ENCODE measurements at regions not wholly inside any gene's neighbourhood (a gene's known extent, or its start where the extent isn't known, plus 50 kb on each side); places are given as distances from the start of the nearest gene placed in this dataset.

- Mint-ChIP-seq H3K36me3 (ENCODE audit: low read depth) (no peaks in the 10 kb centered on the region), H3K9me3 (peaks cover 3% of the 10 kb centered on the region), H3K27me3 (no peaks in the 10 kb centered on the region), H3K4me3 (no peak overlapping the region), H3K27ac (no peak overlapping the region), H3K4me1 (no peaks in the 10 kb centered on the region)
- no peak for ATAC-seq (replicated peaks)
Measured at GRCh38 chr9:16314476-16314875, 556.0 kb downstream of the BNC2 start.

GRCh38 chr9:16315720-16316119 is 554.8 kb downstream of the BNC2 start:
- H3K27ac Mint-ChIP-seq: no peak overlapping the region
- no peaks in the 10 kb centered on the region for H3K27me3 Mint-ChIP-seq
- no peaks in the 10 kb centered on the region for H3K36me3 Mint-ChIP-seq (ENCODE audit: low read depth)
- H3K9me3 Mint-ChIP-seq: peaks cover 3% of the 10 kb centered on the region
- ATAC-seq (replicated peaks): no peak
- H3K4me3 Mint-ChIP-seq: no peak overlapping the region
- no peaks in the 10 kb centered on the region for H3K4me1 Mint-ChIP-seq

- Mint-ChIP-seq H3K4me3 (no peak overlapping the region), H3K9me3 (peaks cover 3% of the 10 kb centered on the region), H3K36me3 (ENCODE audit: low read depth) (no peaks in the 10 kb centered on the region), H3K27me3 (no peaks in the 10 kb centered on the region), H3K4me1 (no peaks in the 10 kb centered on the region), H3K27ac (no peak overlapping the region)
- no peak for ATAC-seq (replicated peaks)
Measured at GRCh38 chr9:16316456-16316855, 554.0 kb downstream of the BNC2 start.

- no peaks in the 10 kb centered on the region for H3K27me3 Mint-ChIP-seq
- no peak overlapping the region for H3K4me3 Mint-ChIP-seq
- no peaks in the 10 kb centered on the region for H3K36me3 Mint-ChIP-seq (ENCODE audit: low read depth)
- no peak for ATAC-seq (replicated peaks)
- H3K9me3 Mint-ChIP-seq: no peaks in the 10 kb centered on the region
- no peak overlapping the region for H3K27ac Mint-ChIP-seq
- no peaks in the 10 kb centered on the region for H3K4me1 Mint-ChIP-seq
Measured at GRCh38 chr9:16316911-16317817, 553.3 kb downstream of the BNC2 start.

- no peak for ATAC-seq (replicated peaks)
- no peaks in the 10 kb centered on the region for H3K27me3 Mint-ChIP-seq
- no peak overlapping the region for H3K27ac Mint-ChIP-seq
- H3K4me3 Mint-ChIP-seq: no peak overlapping the region
- no peaks in the 10 kb centered on the region for H3K4me1 Mint-ChIP-seq
- no peaks in the 10 kb centered on the region for H3K9me3 Mint-ChIP-seq
- no peaks in the 10 kb centered on the region for H3K36me3 Mint-ChIP-seq (ENCODE audit: low read depth)
Measured at GRCh38 chr9:16318516-16319060, 551.9 kb downstream of the BNC2 start.

DNA sequence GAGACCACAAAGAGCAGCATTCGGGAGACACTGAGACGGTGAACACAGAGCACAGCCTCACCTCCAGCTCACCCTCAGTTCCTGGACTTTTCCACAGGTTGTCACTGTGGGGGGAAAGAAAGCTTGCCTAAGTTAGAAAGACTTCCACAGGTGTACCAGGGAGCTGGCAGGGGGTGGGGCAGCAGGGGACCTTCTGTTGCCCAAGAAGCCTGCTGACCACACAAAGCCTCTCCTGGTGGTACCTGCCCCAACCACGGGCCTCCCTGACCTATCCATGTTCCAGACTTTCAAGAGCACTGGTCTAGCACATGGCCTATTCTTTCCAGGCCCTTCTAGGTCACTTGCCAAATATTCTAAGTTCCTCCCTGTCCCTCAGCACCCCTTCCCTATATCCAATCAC is 550.8 kb downstream of the BNC2 start:
- H3K4me3 Mint-ChIP-seq: no peak overlapping the region
- no peaks in the 10 kb centered on the region for H3K9me3 Mint-ChIP-seq
- no peaks in the 10 kb centered on the region for H3K4me1 Mint-ChIP-seq
- no peak overlapping the region for H3K27ac Mint-ChIP-seq
- H3K27me3 Mint-ChIP-seq: no peaks in the 10 kb centered on the region
- H3K36me3 Mint-ChIP-seq (ENCODE audit: low read depth): no peaks in the 10 kb centered on the region
- ATAC-seq (replicated peaks): no peak

DNA sequence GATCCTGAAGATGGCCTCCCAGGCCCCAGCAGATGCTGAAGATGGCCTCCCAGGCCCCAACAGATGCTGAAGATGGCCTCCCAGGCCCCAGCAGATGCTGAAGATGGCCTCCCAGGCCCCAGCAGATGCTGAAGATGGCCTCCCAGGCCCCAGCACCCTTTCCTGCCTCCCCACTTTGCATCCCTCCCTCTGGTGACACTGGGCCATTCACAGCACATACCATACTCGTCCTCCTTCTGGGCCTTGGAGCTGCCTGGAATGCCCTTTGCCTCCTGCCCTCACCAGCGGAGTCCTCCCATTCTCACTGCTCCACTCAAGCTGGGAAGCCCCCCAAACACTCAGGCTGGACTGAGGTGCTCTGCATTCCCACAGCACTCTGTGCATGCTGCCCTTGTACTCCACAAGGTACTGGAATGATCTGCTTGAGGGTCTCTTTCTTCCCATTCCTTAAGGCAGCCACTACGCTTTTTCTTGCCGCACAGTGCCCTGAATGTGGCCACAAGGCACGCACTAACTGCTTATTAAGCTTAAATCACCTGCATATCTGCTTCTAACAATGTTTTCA is 550.0 kb downstream of the BNC2 start:
- no peaks in the 10 kb centered on the region for H3K27me3 Mint-ChIP-seq
- H3K27ac Mint-ChIP-seq: no peak overlapping the region
- no peaks in the 10 kb centered on the region for H3K36me3 Mint-ChIP-seq (ENCODE audit: low read depth)
- H3K4me1 Mint-ChIP-seq: no peaks in the 10 kb centered on the region
- H3K4me3 Mint-ChIP-seq: no peak overlapping the region
- no peaks in the 10 kb centered on the region for H3K9me3 Mint-ChIP-seq
- ATAC-seq (replicated peaks): no peak

DNA sequence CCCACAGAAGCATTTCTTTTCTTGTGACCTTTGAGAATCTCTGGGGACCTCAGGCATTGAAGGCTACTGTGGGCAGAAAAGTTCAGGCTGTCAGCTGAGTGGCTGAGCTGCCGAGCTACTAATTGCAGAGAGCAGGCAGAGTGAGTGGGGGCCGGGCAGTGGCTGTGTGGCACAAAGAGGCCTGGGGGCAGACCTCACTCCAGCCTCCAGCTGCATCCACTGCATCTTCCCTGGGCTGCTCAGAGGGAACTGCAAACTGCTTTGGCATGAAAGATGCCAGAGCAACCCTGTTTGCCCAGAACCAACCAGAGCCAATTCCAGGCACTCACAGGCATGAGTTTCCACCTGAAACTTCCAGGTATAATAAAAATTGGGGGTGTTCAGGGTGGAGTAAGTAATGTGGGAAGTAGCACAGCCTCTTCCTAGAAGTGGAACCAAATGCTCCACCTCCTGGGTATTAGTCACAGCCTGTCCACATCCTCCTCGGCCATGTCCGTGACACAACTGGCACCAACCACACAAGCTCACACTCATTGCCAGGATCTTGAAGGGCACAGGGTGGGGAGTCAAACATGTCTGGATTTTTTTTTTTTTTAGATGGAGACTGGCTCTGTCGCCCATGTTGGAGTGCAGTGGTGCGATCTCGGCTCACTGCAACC is 548.9 kb downstream of the BNC2 start:
- Mint-ChIP-seq H3K36me3 (ENCODE audit: low read depth) (no peaks in the 10 kb centered on the region), H3K9me3 (no peaks in the 10 kb centered on the region), H3K27me3 (no peaks in the 10 kb centered on the region), H3K4me3 (no peak overlapping the region), H3K4me1 (no peaks in the 10 kb centered on the region), H3K27ac (no peak overlapping the region)
- no peak for ATAC-seq (replicated peaks)

DNA sequence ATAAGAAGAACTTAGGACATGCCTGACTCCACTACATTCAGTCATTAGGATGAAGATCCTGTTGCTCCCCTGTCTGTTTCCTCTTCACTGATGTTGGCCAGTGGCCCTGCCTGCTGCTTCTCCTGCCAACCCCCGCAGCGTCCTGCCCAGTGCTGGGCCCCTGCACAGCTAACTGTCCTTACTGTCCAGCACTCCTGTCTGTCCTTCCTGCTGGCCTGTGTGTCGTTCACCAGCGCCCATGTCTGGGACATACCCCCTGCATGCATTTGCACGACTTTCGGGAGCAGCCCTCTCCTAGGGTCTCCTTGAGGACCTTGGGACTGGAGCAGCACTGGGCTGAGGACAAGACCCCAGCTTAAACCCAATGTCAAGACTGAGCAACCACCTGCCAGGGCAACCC is 547.6 kb downstream of the BNC2 start:
- Mint-ChIP-seq H3K9me3 (no peaks in the 10 kb centered on the region), H3K36me3 (ENCODE audit: low read depth) (no peaks in the 10 kb centered on the region), H3K4me3 (no peak overlapping the region), H3K4me1 (no peaks in the 10 kb centered on the region), H3K27ac (no peak overlapping the region), H3K27me3 (no peaks in the 10 kb centered on the region)
- ATAC-seq (replicated peaks): no peak

GRCh38 chr9:16325966-16326365 is 544.5 kb downstream of the BNC2 start:
- no peak for ATAC-seq (replicated peaks)
- Mint-ChIP-seq H3K9me3 (no peaks in the 10 kb centered on the region), H3K27me3 (no peaks in the 10 kb centered on the region), H3K27ac (no peak overlapping the region), H3K36me3 (ENCODE audit: low read depth) (no peaks in the 10 kb centered on the region), H3K4me1 (no peaks in the 10 kb centered on the region), H3K4me3 (no peak overlapping the region)

DNA sequence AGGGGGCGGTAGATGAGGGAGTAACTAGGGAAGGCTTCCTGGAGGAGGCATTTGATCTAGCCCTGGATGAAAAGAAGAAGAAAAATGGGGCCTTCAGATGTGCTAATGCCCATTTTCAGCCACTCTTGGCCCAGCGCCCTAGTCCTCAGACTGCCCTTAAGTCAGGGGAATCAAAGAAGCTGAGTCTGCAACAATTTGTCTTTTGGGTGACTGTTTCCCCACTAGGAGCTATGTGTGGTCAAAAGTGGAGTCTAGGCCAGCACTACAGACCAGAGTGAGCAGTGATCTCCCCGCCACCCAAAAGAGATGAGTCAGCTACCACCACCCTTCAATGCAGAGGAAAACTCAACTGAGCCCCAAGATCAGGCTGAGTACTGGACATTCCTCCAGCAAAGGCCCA is 542.1 kb downstream of the BNC2 start:
- H3K9me3 Mint-ChIP-seq: no peaks in the 10 kb centered on the region
- no peaks in the 10 kb centered on the region for H3K4me1 Mint-ChIP-seq
- no peak for ATAC-seq (replicated peaks)

DNA sequence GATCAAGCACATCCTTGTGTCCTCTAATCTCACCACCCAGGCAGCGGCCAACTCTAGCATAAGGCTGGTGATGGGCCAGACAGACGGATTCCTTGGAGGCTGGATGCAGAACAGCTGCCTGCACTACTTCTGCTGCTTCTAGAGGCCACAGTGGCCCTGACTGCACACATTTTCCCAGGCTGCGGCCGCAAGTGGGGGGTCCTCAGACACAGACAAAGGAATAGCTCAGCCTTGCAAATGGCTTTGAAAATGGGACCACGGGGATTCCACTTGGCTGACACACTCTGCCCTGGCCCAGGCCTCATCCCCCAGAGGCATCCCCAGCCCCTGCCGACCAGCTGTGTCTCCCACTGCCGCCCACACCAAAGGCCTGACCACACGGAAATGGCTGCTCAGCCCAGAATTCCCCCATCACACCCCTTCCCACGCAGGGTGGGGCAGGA is 540.8 kb downstream of the BNC2 start:
- Mint-ChIP-seq H3K27ac (no peak overlapping the region), H3K4me1 (no peaks in the 10 kb centered on the region), H3K9me3 (peaks cover 4% of the 10 kb centered on the region), H3K4me3 (no peak overlapping the region), H3K27me3 (no peaks in the 10 kb centered on the region), H3K36me3 (ENCODE audit: low read depth) (no peaks in the 10 kb centered on the region)
- no peak for ATAC-seq (replicated peaks)

More for the DNA sequence above, 542.1 kb downstream of the BNC2 start:
- Mint-ChIP-seq H3K4me3 (no peak overlapping the region), H3K27ac (no peak overlapping the region), H3K36me3 (ENCODE audit: low read depth) (no peaks in the 10 kb centered on the region), H3K27me3 (no peaks in the 10 kb centered on the region)

- ATAC-seq (replicated peaks): no peak
- Mint-ChIP-seq H3K4me3 (no peak overlapping the region), H3K4me1 (no peaks in the 10 kb centered on the region), H3K27ac (no peak overlapping the region), H3K27me3 (no peaks in the 10 kb centered on the region), H3K36me3 (ENCODE audit: low read depth) (no peaks in the 10 kb centered on the region), H3K9me3 (peaks cover 8% of the 10 kb centered on the region)
Measured at GRCh38 chr9:16331031-16331430, 539.4 kb downstream of the BNC2 start.

DNA sequence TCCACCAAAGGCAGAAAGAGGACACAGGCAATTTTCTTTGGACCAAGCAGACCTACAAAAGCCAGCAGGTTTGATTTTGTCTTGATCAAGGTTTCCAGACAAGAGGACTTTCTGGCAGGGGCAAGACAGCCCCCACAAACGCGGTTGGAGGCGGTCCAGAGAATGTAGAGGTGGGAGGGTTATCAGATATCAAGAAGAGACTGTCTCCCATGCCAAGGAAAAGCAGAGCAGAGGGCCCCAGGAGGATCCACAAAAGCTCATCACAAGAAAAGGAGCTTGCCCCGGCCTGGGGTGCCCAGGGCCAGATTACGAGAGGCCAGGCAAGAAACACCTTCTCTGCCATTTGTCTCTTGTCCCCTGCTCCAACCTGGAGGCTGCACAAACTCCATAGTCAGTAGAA is 538.9 kb downstream of the BNC2 start:
- H3K27me3 Mint-ChIP-seq: no peaks in the 10 kb centered on the region
- H3K4me1 Mint-ChIP-seq: no peaks in the 10 kb centered on the region
- ATAC-seq (replicated peaks): no peak
- H3K27ac Mint-ChIP-seq: no peak overlapping the region
- no peak overlapping the region for H3K4me3 Mint-ChIP-seq
- H3K36me3 Mint-ChIP-seq (ENCODE audit: low read depth): no peaks in the 10 kb centered on the region
- H3K9me3 Mint-ChIP-seq: peaks cover 10% of the 10 kb centered on the region

DNA sequence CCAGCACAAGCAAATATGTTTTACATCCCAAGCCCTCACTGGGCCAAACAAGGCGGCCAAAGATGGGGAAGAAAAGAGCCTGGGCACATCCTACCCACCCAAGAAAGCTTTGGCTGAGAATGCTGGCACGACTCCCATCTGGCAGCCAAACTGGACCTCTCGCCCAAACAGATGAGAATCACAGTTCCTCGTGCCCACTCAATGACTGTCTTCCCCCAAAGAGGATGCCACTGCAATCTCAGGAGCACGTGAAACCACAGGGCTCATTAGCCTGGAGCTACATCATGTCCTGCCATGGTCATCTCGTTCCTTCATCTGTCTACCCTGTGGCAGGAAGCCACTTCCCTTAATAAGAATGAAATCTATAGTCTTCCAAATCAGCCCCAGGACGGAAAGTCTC is 536.8 kb downstream of the BNC2 start:
- H3K27me3 Mint-ChIP-seq: no peaks in the 10 kb centered on the region
- no peaks in the 10 kb centered on the region for H3K4me1 Mint-ChIP-seq
- H3K9me3 Mint-ChIP-seq: peaks cover 10% of the 10 kb centered on the region
- H3K27ac Mint-ChIP-seq: no peak overlapping the region
- no peak for ATAC-seq (replicated peaks)
- H3K4me3 Mint-ChIP-seq: no peak overlapping the region
- H3K36me3 Mint-ChIP-seq (ENCODE audit: low read depth): no peaks in the 10 kb centered on the region
